ENCODE measurements at regions not wholly inside any gene's neighbourhood (a gene's known extent, or its start where the extent isn't known, plus 50 kb on each side); places are given as distances from the start of the nearest gene placed in this dataset.

DNA sequence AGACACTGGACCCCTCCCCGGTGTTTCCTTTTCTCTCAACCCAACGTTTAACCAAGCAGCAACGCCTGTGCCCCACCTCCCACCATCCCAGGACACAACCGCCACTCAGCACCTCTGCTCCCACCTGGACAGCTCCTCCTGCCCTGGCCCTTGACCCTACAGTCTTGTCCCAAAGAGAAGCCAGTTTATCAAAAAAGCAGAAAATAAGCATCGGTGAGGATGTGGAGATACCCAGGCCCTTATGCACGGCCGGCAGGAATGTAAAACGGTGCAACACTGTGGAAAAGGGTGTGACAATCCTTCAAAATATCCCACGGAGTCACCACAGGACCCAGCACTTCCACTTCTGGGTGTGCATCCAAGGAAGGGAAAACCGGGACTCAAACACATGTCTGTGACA lies 176.2 kb upstream of the RNF32 start:
- Histone ChIP-seq H3K4me1 (ENCODE audit: control insufficient read depth, insufficient read depth, low read length) (no peaks in the 10 kb centered on the region), H3K9me3 (ENCODE audit: control insufficient read depth, insufficient read depth, low read depth, low read length) (no peaks in the 10 kb centered on the region), H3K4me3 (ENCODE audit: low read depth, low read length) (no peak overlapping the region), H3K36me3 (ENCODE audit: control insufficient read depth, insufficient read depth, low read length) (no peaks in the 10 kb centered on the region), H3K27ac (ENCODE audit: low read depth, low read length) (no peak overlapping the region), H3K9ac (ENCODE audit: low read length) (no peak overlapping the region), H3K27me3 (ENCODE audit: control insufficient read depth, insufficient read depth, low read length) (no peaks in the 10 kb centered on the region)

DNA sequence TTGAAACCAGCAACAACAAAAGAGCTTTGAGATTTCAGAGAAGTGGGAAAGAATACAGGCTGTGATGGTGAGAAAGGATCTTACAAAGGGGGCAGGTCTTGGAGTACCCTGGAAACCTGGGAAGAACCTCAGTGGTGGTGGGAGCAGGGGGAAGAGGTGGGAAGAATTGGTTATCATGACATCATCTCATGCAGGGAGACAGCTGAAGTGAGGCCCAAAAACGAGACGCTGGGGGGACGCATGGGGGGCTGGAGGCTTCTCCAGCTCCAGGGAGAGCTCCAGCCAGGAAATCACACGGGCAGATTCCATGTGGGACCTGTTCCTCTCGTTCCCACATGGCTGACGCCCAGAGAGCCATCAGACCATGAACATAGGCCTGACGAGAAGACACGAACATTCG lies 177.3 kb upstream of the RNF32 start:
- no peaks in the 10 kb centered on the region for H3K4me1 ChIP-seq (ENCODE audit: control insufficient read depth, insufficient read depth, low read length)
- H3K36me3 ChIP-seq (ENCODE audit: control insufficient read depth, insufficient read depth, low read length), result no peaks in the 10 kb centered on the region
- H3K27ac ChIP-seq (ENCODE audit: low read depth, low read length), result no peak overlapping the region
- H3K9me3 ChIP-seq (ENCODE audit: control insufficient read depth, insufficient read depth, low read depth, low read length), result no peaks in the 10 kb centered on the region
- no peak overlapping the region for H3K9ac ChIP-seq (ENCODE audit: low read length)
- H3K27me3 ChIP-seq (ENCODE audit: control insufficient read depth, insufficient read depth, low read length), result no peaks in the 10 kb centered on the region
- H3K4me3 ChIP-seq (ENCODE audit: low read depth, low read length), result no peak overlapping the region

DNA sequence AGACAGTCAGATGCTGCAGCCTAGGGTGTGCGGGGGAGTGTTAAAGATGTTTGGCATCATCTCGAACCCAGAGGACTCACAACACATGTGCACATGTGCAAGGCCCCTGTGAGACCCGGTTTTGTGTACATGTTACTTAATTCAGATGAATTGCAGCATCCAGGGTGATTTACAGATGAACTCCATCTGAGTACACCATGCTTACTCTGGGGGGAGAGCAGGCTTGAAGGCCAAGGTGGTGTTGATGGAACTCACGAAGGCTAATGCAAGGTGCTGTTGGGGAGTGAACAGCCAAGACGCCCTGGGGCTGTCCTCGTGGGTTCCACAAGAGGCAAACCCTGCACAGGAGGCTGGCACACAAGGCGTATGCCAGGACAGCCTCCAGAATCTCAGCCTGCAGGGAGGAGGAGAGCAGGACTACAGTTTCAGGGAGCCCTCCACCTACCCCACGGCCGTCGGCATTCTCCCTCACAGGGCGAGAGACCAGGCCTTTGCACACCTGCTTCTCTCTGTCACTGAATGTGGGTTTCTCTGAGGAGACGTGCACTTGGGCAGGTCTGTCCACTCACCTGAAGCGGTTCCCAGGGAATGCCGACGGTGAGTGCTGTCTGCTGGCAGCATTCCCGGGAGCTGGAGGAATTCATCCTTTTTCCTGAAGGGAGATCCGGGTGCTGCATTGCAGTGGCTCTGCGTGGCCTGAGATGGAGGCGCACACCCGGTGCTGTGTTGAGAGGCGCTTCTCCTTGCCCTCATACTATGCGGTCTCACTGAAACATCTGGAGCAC lies 178.5 kb upstream of the RNF32 start:
- Histone ChIP-seq H3K4me1 (ENCODE audit: control insufficient read depth, insufficient read depth, low read length) (no peaks in the 10 kb centered on the region), H3K9ac (ENCODE audit: low read length) (no peak overlapping the region), H3K27ac (ENCODE audit: low read depth, low read length) (no peak overlapping the region), H3K36me3 (ENCODE audit: control insufficient read depth, insufficient read depth, low read length) (no peaks in the 10 kb centered on the region), H3K27me3 (ENCODE audit: control insufficient read depth, insufficient read depth, low read length) (no peaks in the 10 kb centered on the region), H3K4me3 (ENCODE audit: low read depth, low read length) (no peak overlapping the region), H3K9me3 (ENCODE audit: control insufficient read depth, insufficient read depth, low read depth, low read length) (no peaks in the 10 kb centered on the region)

GRCh38 chr7:156460858-156461627 lies 179.5 kb upstream of the RNF32 start:
- H3K4me1 ChIP-seq (ENCODE audit: control insufficient read depth, insufficient read depth, low read length), result no peaks in the 10 kb centered on the region
- H3K9ac ChIP-seq (ENCODE audit: low read length), result no peak overlapping the region
- H3K27me3 ChIP-seq (ENCODE audit: control insufficient read depth, insufficient read depth, low read length), result 0 out of 2 replicates have a peak, but pooled peaks cover 2% of the 10 kb centered on the region
- no peak overlapping the region for H3K27ac ChIP-seq (ENCODE audit: low read depth, low read length)
- H3K4me3 ChIP-seq (ENCODE audit: low read depth, low read length), result no peak overlapping the region
- H3K9me3 ChIP-seq (ENCODE audit: control insufficient read depth, insufficient read depth, low read depth, low read length), result no peaks in the 10 kb centered on the region
- H3K36me3 ChIP-seq (ENCODE audit: control insufficient read depth, insufficient read depth, low read length), result no peaks in the 10 kb centered on the region

- Histone ChIP-seq H3K4me1 (ENCODE audit: control insufficient read depth, insufficient read depth, low read length) (no peaks in the 10 kb centered on the region), H3K9ac (ENCODE audit: low read length) (no peak overlapping the region), H3K9me3 (ENCODE audit: control insufficient read depth, insufficient read depth, low read depth, low read length) (no peaks in the 10 kb centered on the region), H3K27ac (ENCODE audit: low read depth, low read length) (no peak overlapping the region), H3K27me3 (ENCODE audit: control insufficient read depth, insufficient read depth, low read length) (0 out of 2 replicates have a peak, but pooled peaks cover 2% of the 10 kb centered on the region), H3K36me3 (ENCODE audit: control insufficient read depth, insufficient read depth, low read length) (no peaks in the 10 kb centered on the region), H3K4me3 (ENCODE audit: low read depth, low read length) (no peak overlapping the region)
These were observed 181.0 kb upstream of the RNF32 start for GRCh38 chr7:156459582-156459981.

GRCh38 chr7:156459067-156459466 lies 181.5 kb upstream of the RNF32 start:
- Histone ChIP-seq H3K9me3 (ENCODE audit: control insufficient read depth, insufficient read depth, low read depth, low read length) (no peaks in the 10 kb centered on the region), H3K4me3 (ENCODE audit: low read depth, low read length) (no peak overlapping the region), H3K9ac (ENCODE audit: low read length) (no peak overlapping the region), H3K4me1 (ENCODE audit: control insufficient read depth, insufficient read depth, low read length) (no peaks in the 10 kb centered on the region), H3K27ac (ENCODE audit: low read depth, low read length) (no peak overlapping the region), H3K27me3 (ENCODE audit: control insufficient read depth, insufficient read depth, low read length) (0 out of 2 replicates have a peak, but pooled peaks cover 2% of the 10 kb centered on the region), H3K36me3 (ENCODE audit: control insufficient read depth, insufficient read depth, low read length) (no peaks in the 10 kb centered on the region)

GRCh38 chr7:156458011-156458410 lies 182.6 kb upstream of the RNF32 start:
- H3K4me3 ChIP-seq (ENCODE audit: low read depth, low read length), result no peak overlapping the region
- H3K4me1 ChIP-seq (ENCODE audit: control insufficient read depth, insufficient read depth, low read length), result no peaks in the 10 kb centered on the region
- H3K9me3 ChIP-seq (ENCODE audit: control insufficient read depth, insufficient read depth, low read depth, low read length), result no peaks in the 10 kb centered on the region
- no peak overlapping the region for H3K27ac ChIP-seq (ENCODE audit: low read depth, low read length)
- 0 out of 2 replicates have a peak, but pooled peaks cover 2% of the 10 kb centered on the region for H3K27me3 ChIP-seq (ENCODE audit: control insufficient read depth, insufficient read depth, low read length)
- H3K9ac ChIP-seq (ENCODE audit: low read length), result no peak overlapping the region
- no peaks in the 10 kb centered on the region for H3K36me3 ChIP-seq (ENCODE audit: control insufficient read depth, insufficient read depth, low read length)

DNA sequence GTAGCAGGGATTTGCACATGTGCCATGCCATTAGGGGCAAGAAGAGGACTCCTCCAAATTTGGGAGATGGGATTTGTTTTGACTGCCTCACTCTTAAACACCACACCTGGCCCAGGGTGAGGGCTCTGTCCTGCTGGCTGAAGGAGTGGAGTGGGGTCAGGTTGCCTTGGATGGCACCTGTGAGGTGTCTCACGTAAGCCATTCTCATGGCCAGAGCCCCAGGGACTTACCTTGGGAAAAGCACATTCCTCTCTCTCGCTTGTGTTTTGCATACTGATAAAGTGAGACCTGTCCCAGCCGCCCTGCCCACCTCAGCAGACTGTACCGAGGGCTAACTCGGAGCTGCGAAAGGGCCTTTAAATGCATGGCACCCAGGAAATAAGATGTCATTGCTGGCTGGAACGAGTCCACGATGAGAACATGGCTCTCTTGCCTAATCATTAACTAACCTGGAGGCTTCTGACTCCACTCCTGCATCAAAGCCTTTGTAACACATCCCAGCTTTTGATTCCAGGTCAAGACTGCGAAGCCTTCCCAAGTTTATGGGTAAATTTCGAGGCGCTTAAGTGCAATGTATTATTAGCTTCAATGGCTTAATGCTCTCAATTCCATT lies 184.0 kb upstream of the RNF32 start:
- H3K27me3 ChIP-seq (ENCODE audit: control insufficient read depth, insufficient read depth, low read length), result 0 out of 2 replicates have a peak, but pooled peaks cover 2% of the 10 kb centered on the region
- no peak overlapping the region for H3K4me3 ChIP-seq (ENCODE audit: low read depth, low read length)
- no peak overlapping the region for H3K27ac ChIP-seq (ENCODE audit: low read depth, low read length)
- no peaks in the 10 kb centered on the region for H3K9me3 ChIP-seq (ENCODE audit: control insufficient read depth, insufficient read depth, low read depth, low read length)
- no peaks in the 10 kb centered on the region for H3K4me1 ChIP-seq (ENCODE audit: control insufficient read depth, insufficient read depth, low read length)
- H3K36me3 ChIP-seq (ENCODE audit: control insufficient read depth, insufficient read depth, low read length), result no peaks in the 10 kb centered on the region
- H3K9ac ChIP-seq (ENCODE audit: low read length), result no peak overlapping the region

GRCh38 chr7:156456032-156456431 lies 184.5 kb upstream of the RNF32 start:
- 0 out of 2 replicates have a peak, but pooled peaks cover 2% of the 10 kb centered on the region for H3K27me3 ChIP-seq (ENCODE audit: control insufficient read depth, insufficient read depth, low read length)
- H3K27ac ChIP-seq (ENCODE audit: low read depth, low read length), result no peak overlapping the region
- no peak overlapping the region for H3K9ac ChIP-seq (ENCODE audit: low read length)
- H3K9me3 ChIP-seq (ENCODE audit: control insufficient read depth, insufficient read depth, low read depth, low read length), result no peaks in the 10 kb centered on the region
- no peaks in the 10 kb centered on the region for H3K36me3 ChIP-seq (ENCODE audit: control insufficient read depth, insufficient read depth, low read length)
- H3K4me1 ChIP-seq (ENCODE audit: control insufficient read depth, insufficient read depth, low read length), result no peaks in the 10 kb centered on the region
- H3K4me3 ChIP-seq (ENCODE audit: low read depth, low read length), result no peak overlapping the region

DNA sequence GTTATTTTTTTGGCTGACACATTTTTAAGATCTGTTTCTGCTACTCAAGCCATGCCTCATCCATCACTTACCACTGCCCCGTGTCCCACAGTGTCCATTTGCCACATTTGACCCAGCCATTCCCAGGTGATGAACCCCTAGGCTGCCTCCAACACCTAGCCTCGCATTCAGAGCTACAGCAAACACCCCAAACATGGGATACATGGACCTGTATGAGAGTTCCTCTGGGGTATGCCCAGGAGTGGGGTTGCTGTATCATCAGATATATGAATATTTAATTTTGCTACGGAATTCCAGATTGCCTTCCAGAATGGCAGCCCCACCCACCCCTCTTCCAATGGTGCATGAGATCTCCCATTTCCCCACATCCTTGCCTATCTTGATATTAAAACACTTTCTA lies 190.1 kb upstream of the RNF32 start:
- Histone ChIP-seq H3K27ac (ENCODE audit: low read depth, low read length) (no peak overlapping the region), H3K27me3 (ENCODE audit: control insufficient read depth, insufficient read depth, low read length) (no peaks in the 10 kb centered on the region), H3K4me3 (ENCODE audit: low read depth, low read length) (no peak overlapping the region), H3K9me3 (ENCODE audit: control insufficient read depth, insufficient read depth, low read depth, low read length) (peaks cover 5% of the 10 kb centered on the region; the same call in 1 of the 2 replicates), H3K9ac (ENCODE audit: low read length) (no peak overlapping the region), H3K36me3 (ENCODE audit: control insufficient read depth, insufficient read depth, low read length) (no peaks in the 10 kb centered on the region), H3K4me1 (ENCODE audit: control insufficient read depth, insufficient read depth, low read length) (no peaks in the 10 kb centered on the region)

- no peaks in the 10 kb centered on the region for H3K36me3 ChIP-seq (ENCODE audit: control insufficient read depth, insufficient read depth, low read length)
- no peaks in the 10 kb centered on the region for H3K4me1 ChIP-seq (ENCODE audit: control insufficient read depth, insufficient read depth, low read length)
- no peaks in the 10 kb centered on the region for H3K27me3 ChIP-seq (ENCODE audit: control insufficient read depth, insufficient read depth, low read length)
- H3K9me3 ChIP-seq (ENCODE audit: control insufficient read depth, insufficient read depth, low read depth, low read length), result peaks cover 5% of the 10 kb centered on the region; the same call in 1 of the 2 replicates
- H3K27ac ChIP-seq (ENCODE audit: low read depth, low read length), result no peak overlapping the region
- H3K9ac ChIP-seq (ENCODE audit: low read length), result no peak overlapping the region
- H3K4me3 ChIP-seq (ENCODE audit: low read depth, low read length), result no peak overlapping the region
These were observed 191.7 kb upstream of the RNF32 start for GRCh38 chr7:156448918-156449317.

All from HUES6 (cell line).